ENCODE measurements at regions not wholly inside any gene's neighbourhood (a gene's known extent, or its start where the extent isn't known, plus 50 kb on each side); places are given as distances from the start of the nearest gene placed in this dataset.

DNA sequence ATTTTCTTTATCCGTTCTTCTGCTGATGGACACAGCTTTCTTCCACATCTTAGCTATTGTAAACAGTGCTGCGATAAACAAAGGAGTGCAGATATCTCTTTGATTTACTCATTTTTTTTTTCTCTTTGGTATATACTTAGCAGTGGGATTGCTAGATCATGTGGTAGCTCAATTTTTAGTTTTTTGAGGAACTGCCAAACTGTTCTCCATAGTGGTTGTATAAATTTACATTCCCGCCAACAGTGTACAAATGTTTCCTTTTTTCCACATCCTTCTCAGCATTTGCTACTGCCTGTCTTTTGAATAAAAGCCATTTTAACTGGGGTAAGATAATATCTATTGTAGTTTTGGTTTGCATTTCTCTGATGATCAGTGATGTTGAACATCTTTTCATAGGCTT, 196.8 kb upstream of the ZNF717 start:
- ChIA-PET RAD21 (ENCODE audit: unreplicated experiment) (no interaction called here), POLR2A (no interaction called here), SMC1A (ENCODE audit: uncharacterized antibody, unreplicated experiment) (no interaction called here), CTCF (no interaction called here)
- no peak for FAIRE-seq
- no peak for ATAC-seq
- BruUV-seq (replicated peaks), result no TSS peak
- no peaks in the 10 kb centered on the region for H3K36me3 ChIP-seq (ENCODE audit: control insufficient read depth in 2 of 2, insufficient read depth in 2 of 2, low read length in 1 of 2)
- no peak overlapping the region for H3K27ac ChIP-seq (ENCODE audit: control insufficient read depth, insufficient read depth)
- H3K4me3 ChIP-seq, result no peak overlapping the region
- H2AFZ ChIP-seq (ENCODE audit: control insufficient read depth, low read depth, low read length), result no peak overlapping the region
- no peaks in the 10 kb centered on the region for H3K27me3 ChIP-seq (replicated peaks in 1 of 2; ENCODE audit: control insufficient read depth in 2 of 2, insufficient read depth in 2 of 2, low read length in 1 of 2)
- no peaks in the 10 kb centered on the region for H4K20me1 ChIP-seq (ENCODE audit: control insufficient read depth, insufficient read depth)
- 40% methylated on average over 3 of the region's 3 CpGs for WGBS (ENCODE audit: insufficient coverage, insufficient replicate concordance, low lambda C conversion rate, missing lambda C conversion rate)
- no peak overlapping the region for H3K4me2 ChIP-seq (ENCODE audit: control insufficient read depth, insufficient read depth)
- no peaks in the 10 kb centered on the region for H3K79me2 ChIP-seq (ENCODE audit: control insufficient read depth, insufficient read depth, low read length)
- H3K4me1 ChIP-seq (ENCODE audit: control insufficient read depth, insufficient read depth, low read length), result no peaks in the 10 kb centered on the region
- H3K9me3 ChIP-seq (replicated peaks; ENCODE audit: control insufficient read depth, insufficient read depth, low read length), result no peaks in the 10 kb centered on the region
- H3K9ac ChIP-seq (ENCODE audit: control insufficient read depth, insufficient read depth, low read length), result no peak overlapping the region
- intact Hi-C loops (cut with micrococcal nuclease; ENCODE audit: unreplicated experiment) (no loop called here), in situ Hi-C loops (cut with MboI) (no loop called here)
- no peak for DNase-seq (ENCODE audit: low read depth, low spot score)
- TF ChIP-seq SIN3A (IDR thresholded peaks at IDR 0.05; ENCODE audit: low read depth, low read length), result no peak
- TF ChIP-seq, protein P1, sequence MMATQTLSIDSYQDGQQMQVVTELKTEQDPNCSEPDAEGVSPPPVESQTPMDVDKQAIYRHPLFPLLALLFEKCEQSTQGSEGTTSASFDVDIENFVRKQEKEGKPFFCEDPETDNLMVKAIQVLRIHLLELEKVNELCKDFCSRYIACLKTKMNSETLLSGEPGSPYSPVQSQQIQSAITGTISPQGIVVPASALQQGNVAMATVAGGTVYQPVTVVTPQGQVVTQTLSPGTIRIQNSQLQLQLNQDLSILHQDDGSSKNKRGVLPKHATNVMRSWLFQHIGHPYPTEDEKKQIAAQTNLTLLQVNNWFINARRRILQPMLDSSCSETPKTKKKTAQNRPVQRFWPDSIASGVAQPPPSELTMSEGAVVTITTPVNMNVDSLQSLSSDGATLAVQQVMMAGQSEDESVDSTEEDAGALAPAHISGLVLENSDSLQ (IDR thresholded peaks at IDR 0.05), result no peak
- TF ChIP-seq NFYA (IDR thresholded peaks at IDR 0.05; ENCODE audit: borderline replicate concordance, low read depth, low read length), result no peak
- no peak for TF ChIP-seq SREBF2 (IDR thresholded peaks at IDR 0.05; ENCODE audit: low read length)
- no peak for TF ChIP-seq ZNF207 (IDR thresholded peaks at IDR 0.05; ENCODE audit: borderline replicate concordance)
- no peak for TF ChIP-seq SIX5 (IDR thresholded peaks at IDR 0.05; ENCODE audit: low read depth, low read length, severe bottlenecking)
- no peak for TF ChIP-seq SMARCA5 (IDR thresholded peaks at IDR 0.05)
- TF ChIP-seq, protein P2, sequence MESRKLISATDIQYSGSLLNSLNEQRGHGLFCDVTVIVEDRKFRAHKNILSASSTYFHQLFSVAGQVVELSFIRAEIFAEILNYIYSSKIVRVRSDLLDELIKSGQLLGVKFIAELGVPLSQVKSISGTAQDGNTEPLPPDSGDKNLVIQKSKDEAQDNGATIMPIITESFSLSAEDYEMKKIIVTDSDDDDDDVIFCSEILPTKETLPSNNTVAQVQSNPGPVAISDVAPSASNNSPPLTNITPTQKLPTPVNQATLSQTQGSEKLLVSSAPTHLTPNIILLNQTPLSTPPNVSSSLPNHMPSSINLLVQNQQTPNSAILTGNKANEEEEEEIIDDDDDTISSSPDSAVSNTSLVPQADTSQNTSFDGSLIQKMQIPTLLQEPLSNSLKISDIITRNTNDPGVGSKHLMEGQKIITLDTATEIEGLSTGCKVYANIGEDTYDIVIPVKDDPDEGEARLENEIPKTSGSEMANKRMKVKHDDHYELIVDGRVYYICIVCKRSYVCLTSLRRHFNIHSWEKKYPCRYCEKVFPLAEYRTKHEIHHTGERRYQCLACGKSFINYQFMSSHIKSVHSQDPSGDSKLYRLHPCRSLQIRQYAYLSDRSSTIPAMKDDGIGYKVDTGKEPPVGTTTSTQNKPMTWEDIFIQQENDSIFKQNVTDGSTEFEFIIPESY (IDR thresholded peaks at IDR 0.05), result no peak
- no peak for TF ChIP-seq SKIL (IDR thresholded peaks at IDR 0.05; ENCODE audit: low read depth, poor library complexity, severe bottlenecking)
- no peak for TF ChIP-seq ZBTB4 (CRISPR knock-in tag; IDR thresholded peaks at IDR 0.05)
- no peak for TF ChIP-seq KLF5 (IDR thresholded peaks at IDR 0.05; ENCODE audit: partially characterized antibody)
- no peak for TF ChIP-seq TCF7 (IDR thresholded peaks at IDR 0.05; ENCODE audit: borderline replicate concordance)
- TF ChIP-seq ATF7 (IDR thresholded peaks at IDR 0.05; ENCODE audit: low read depth), result no peak
- no peak for TF ChIP-seq HCFC1 (IDR thresholded peaks at IDR 0.05; ENCODE audit: low read length)
- TF ChIP-seq PML (IDR thresholded peaks at IDR 0.05; ENCODE audit: low read length), result no peak
- TF ChIP-seq ZNF622 (IDR thresholded peaks at IDR 0.05), result no peak
- no peak for TF ChIP-seq RELB (IDR thresholded peaks at IDR 0.05; ENCODE audit: low read depth)
